ENCODE measurements at regions not wholly inside any gene's neighbourhood (a gene's known extent, or its start where the extent isn't known, plus 50 kb on each side); places are given as distances from the start of the nearest gene placed in this dataset.

DNA sequence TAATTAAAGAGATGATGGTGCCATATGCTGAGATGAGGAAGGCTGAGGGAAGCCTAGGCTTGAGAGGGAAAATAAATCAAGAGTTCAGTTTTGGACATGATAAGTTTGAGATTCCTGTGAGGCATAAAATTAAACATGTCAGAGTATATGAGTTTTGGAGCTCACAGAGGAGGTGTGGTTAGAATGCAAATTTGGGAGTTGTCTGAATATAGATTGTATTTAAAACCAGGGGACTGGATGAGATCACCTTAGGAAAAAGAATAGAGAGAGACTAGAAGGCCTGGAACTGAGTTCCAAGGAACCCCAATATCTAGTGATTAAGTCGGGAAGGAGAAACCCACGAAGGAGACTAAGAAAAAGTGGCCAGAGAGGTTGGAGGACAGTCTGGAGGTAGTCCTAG lies 65.5 kb downstream of the FRMPD3 start:
- TF ChIP-seq, protein P1, sequence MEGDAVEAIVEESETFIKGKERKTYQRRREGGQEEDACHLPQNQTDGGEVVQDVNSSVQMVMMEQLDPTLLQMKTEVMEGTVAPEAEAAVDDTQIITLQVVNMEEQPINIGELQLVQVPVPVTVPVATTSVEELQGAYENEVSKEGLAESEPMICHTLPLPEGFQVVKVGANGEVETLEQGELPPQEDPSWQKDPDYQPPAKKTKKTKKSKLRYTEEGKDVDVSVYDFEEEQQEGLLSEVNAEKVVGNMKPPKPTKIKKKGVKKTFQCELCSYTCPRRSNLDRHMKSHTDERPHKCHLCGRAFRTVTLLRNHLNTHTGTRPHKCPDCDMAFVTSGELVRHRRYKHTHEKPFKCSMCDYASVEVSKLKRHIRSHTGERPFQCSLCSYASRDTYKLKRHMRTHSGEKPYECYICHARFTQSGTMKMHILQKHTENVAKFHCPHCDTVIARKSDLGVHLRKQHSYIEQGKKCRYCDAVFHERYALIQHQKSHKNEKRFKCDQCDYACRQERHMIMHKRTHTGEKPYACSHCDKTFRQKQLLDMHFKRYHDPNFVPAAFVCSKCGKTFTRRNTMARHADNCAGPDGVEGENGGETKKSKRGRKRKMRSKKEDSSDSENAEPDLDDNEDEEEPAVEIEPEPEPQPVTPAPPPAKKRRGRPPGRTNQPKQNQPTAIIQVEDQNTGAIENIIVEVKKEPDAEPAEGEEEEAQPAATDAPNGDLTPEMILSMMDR (IDR thresholded peaks at IDR 0.05) = no peak
- TF ChIP-seq ZFX (IDR thresholded peaks at IDR 0.05; ENCODE audit: borderline replicate concordance) = no peak
- no peak overlapping the region for H3K27ac ChIP-seq

DNA sequence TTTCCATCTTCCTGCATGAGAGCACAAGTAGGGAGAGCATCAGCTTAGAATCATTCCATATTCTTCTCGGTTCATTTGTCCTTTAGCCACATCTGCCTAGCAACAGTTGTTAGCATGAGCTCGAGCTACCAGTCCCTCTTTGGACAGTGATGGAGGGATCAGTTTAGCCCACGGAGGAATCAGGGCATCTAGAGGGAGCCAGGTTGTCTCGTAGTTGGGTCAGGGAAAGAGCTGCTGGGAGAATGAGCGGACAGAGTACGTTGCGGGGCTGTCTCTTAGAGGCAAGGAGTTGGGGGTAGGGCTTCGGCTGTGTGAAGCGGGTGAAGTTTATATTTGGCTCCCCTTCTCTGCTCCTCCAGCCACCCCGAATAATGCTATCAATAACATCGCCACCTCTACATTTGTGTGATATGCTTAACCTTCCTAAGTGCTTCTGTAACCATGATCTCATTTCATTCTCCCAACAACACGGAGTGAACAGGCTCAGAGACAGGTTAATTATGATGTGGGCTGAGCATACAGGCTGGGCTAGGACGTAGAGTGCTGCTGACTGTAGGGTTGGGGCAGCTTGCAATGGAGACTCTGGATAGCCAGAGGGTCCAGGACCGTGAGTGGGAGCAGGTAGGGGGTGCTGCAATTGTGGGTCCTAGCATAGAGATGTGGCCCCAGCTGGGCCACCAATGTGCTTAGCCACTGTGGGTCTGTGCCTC lies 72.6 kb downstream of the FRMPD3 start:
- H3K27ac ChIP-seq = no peak overlapping the region
- TF ChIP-seq, protein P1 (IDR thresholded peaks at IDR 0.05) = no peak

DNA sequence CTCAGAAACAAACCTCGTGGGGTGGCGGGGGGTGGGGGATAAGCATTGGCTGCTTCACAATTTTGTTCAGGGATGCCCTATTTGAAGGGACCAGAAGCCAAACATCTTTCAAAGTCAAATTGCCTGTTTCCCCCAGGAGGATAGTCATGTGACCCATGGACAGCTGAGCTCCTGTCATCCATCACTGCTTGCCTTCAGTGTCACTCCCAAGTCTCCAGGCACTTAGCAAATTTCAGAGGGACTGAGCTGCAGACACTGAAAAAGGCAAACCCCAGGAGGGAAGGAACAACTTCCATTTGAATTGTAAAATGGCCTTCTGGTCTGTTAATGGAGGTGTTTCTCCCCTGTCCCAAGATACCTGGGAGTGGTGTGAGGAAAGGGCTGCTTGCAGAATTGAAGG lies 73.4 kb downstream of the FRMPD3 start:
- no peak for TF ChIP-seq ZFX (IDR thresholded peaks at IDR 0.05; ENCODE audit: borderline replicate concordance)
- TF ChIP-seq, protein P1 (IDR thresholded peaks at IDR 0.05) = no peak
- no peak overlapping the region for H3K27ac ChIP-seq

DNA sequence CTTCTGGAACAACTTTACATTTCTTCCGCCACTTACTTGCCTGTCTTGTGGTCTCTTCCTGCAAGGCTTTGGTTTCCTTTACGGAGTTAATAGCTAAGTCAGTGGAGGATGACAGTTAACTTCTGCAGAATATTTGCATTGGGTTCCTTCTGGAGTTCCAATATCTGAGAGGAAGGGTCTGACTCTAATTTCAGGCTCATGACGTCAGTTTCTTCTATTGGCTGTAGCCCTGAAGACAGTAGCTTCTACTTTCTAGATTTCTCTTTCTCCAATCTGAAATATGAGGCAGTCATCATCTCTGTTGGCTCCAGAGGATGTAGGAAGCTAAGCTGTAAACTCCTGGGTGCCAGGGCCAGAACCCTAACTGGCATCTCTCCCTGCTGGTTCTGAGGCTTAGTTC lies 76.7 kb downstream of the FRMPD3 start:
- no peak for TF ChIP-seq ZFX (IDR thresholded peaks at IDR 0.05; ENCODE audit: borderline replicate concordance)
- TF ChIP-seq, protein P1 (IDR thresholded peaks at IDR 0.05) = no peak
- no peak overlapping the region for H3K27ac ChIP-seq

DNA sequence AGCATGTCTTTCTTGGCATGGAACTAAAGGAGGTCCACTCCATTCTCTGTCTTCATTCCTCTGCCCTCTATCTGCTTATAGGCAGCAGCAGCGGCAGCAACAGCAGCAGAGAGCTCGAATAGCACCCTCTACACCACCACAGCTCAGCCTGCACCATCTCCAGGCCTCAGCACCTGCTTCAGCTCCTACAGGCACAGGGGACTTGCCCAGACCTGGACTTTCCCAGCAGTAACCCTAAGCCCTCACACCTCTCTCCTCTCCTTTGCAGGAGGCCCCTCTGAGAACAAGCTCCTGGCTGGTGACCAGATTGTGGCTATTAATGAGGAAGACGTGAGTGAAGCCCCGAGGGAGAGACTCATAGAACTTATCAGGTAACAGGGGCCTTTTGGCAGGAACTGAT lies 80.7 kb downstream of the FRMPD3 start:
- no peak for TF ChIP-seq ZFX (IDR thresholded peaks at IDR 0.05; ENCODE audit: borderline replicate concordance)
- TF ChIP-seq, protein P1 (IDR thresholded peaks at IDR 0.05) = no peak
- no peak overlapping the region for H3K27ac ChIP-seq

DNA sequence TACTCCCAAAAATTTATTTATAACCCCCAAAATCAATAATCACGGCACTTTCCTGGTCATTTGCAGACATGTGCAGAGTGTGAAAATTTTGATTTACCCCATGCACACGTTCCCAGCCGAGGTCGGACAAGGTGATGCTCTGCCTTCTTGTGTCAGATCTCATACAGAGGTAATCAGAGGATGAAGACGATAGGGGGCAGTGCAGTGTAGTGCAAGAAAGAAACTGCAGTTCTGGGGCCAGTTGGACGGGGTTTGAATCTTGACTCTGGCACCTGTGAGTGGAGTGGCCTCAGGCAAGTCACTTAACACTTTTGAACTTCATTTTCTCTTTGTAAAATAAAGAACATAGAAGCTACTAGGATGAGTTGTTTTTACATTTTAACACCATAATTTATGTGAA lies 88.4 kb downstream of the FRMPD3 start:
- H3K27ac ChIP-seq = no peak overlapping the region
- TF ChIP-seq, protein P1 (IDR thresholded peaks at IDR 0.05) = peak; percentile 59
- TF ChIP-seq ZFX (IDR thresholded peaks at IDR 0.05; ENCODE audit: borderline replicate concordance) = no peak

DNA sequence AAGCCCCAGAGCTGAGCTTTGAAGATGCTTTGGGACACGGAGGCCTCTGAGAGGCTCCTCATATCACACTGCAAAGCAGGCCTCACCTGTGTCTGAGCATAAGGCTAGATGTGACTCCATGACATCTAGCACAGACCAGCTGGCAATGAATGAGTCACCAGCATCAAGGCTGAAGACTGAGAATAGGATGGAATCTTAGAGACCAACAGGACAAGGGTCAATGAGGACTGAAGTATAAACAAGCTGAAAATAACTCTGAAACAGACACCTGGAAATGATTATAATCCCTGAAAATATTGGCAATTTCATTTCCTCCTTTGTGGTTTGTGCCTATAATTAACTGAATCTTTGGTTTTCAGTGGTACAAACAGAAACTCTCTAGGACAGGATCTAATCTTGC lies 87.1 kb upstream of the PRPS1 start:
- no peak for TF ChIP-seq ZFX (IDR thresholded peaks at IDR 0.05; ENCODE audit: borderline replicate concordance)
- TF ChIP-seq, protein P1 (IDR thresholded peaks at IDR 0.05) = no peak
- H3K27ac ChIP-seq = no peak overlapping the region
